ENCODE measurements at regions not wholly inside any gene's neighbourhood (a gene's known extent, or its start where the extent isn't known, plus 50 kb on each side); places are given as distances from the start of the nearest gene placed in this dataset.

DNA sequence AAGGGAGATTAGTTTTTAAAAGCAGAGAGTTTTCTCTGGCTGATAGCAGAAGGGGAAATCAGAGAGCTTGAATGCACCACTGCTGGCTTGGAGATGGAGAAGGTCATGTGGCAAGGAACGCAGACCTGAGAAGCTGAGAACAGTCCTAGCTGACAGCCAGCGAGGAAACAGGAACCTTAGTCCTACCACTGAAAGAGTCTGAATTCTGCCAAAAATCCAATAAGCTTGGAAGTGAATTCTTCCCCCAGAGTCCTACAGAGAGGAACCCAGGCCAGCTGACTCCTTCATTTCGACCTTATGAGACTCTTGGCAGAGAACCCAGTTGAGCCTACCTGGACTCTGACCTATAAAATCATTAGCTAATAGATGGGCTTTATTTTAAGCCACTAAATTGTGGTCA, 371.9 kb upstream of the TNP1 start:
- Histone ChIP-seq H3K36me3 (ENCODE audit: low read depth, missing control alignments) (no peaks in the 10 kb centered on the region), H3K27me3 (no peaks in the 10 kb centered on the region), H3K27ac (no peak overlapping the region), H3K4me3 (no peak overlapping the region), H3K4me1 (no peaks in the 10 kb centered on the region), H3K9me3 (no peaks in the 10 kb centered on the region)
- WGBS, 2 donors, result 42 to 58% methylated on average over 3 of the region's 3 CpGs
- no peak for DNase-seq
- intact Hi-C loops (cut with DNase I; ENCODE audit: low total_unique reads), result no loop called here
- no peak for TF ChIP-seq POLR2A (IDR thresholded peaks at IDR 0.05)
- TF ChIP-seq, protein P1, sequence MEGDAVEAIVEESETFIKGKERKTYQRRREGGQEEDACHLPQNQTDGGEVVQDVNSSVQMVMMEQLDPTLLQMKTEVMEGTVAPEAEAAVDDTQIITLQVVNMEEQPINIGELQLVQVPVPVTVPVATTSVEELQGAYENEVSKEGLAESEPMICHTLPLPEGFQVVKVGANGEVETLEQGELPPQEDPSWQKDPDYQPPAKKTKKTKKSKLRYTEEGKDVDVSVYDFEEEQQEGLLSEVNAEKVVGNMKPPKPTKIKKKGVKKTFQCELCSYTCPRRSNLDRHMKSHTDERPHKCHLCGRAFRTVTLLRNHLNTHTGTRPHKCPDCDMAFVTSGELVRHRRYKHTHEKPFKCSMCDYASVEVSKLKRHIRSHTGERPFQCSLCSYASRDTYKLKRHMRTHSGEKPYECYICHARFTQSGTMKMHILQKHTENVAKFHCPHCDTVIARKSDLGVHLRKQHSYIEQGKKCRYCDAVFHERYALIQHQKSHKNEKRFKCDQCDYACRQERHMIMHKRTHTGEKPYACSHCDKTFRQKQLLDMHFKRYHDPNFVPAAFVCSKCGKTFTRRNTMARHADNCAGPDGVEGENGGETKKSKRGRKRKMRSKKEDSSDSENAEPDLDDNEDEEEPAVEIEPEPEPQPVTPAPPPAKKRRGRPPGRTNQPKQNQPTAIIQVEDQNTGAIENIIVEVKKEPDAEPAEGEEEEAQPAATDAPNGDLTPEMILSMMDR (IDR thresholded peaks at IDR 0.05), result no peak

- Histone ChIP-seq H3K4me1 (no peaks in the 10 kb centered on the region), H3K36me3 (ENCODE audit: low read depth, missing control alignments) (no peaks in the 10 kb centered on the region), H3K27ac (no peak overlapping the region), H3K27me3 (no peaks in the 10 kb centered on the region), H3K4me3 (no peak overlapping the region), H3K9me3 (no peaks in the 10 kb centered on the region)
- TF ChIP-seq, protein P1 (IDR thresholded peaks at IDR 0.05), result no peak
- TF ChIP-seq POLR2A (IDR thresholded peaks at IDR 0.05), result no peak
- DNase-seq, result no peak
- 42 to 53% methylated on average over 1 of the region's 1 CpG for WGBS, 2 donors
- intact Hi-C loops (cut with DNase I; ENCODE audit: low total_unique reads), result no loop called here
These were observed 371.3 kb upstream of the TNP1 start for GRCh38 chr2:217231212-217231611.

DNA sequence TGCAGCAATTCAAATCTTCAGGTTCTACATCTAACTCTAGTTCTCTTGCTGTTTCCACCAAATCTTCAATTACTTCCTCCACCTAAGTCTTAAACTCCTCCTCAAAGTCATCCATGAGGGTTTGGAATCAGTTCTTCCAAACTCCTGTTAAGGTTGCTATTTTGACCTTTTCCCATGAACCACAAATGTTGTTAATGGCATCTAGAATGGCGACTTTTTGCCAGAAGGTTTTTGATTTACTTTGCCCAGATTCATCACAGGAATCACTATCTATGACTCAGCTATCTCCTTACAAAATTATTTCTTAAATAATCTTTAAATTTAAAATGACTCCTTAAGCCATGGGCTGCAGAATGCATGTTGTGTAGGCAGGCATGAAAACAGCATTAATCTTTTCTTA, 368.9 kb upstream of the TNP1 start:
- DNase-seq, result no peak
- no peaks in the 10 kb centered on the region for H3K36me3 ChIP-seq (ENCODE audit: low read depth, missing control alignments)
- H3K27me3 ChIP-seq, result no peaks in the 10 kb centered on the region
- no peak overlapping the region for H3K27ac ChIP-seq
- no peak for TF ChIP-seq POLR2A (IDR thresholded peaks at IDR 0.05)
- TF ChIP-seq, protein P1 (IDR thresholded peaks at IDR 0.05), result no peak
- intact Hi-C loops (cut with DNase I; ENCODE audit: low total_unique reads), result no loop called here
- no peaks in the 10 kb centered on the region for H3K9me3 ChIP-seq
- WGBS, 2 donors, result 86 to 97% methylated on average over 1 of the region's 1 CpG
- H3K4me3 ChIP-seq, result no peak overlapping the region
- H3K4me1 ChIP-seq, result no peaks in the 10 kb centered on the region

- H3K9me3 ChIP-seq, result no peaks in the 10 kb centered on the region
- H3K27me3 ChIP-seq, result no peaks in the 10 kb centered on the region
- H3K36me3 ChIP-seq (ENCODE audit: low read depth, missing control alignments), result no peaks in the 10 kb centered on the region
- H3K4me1 ChIP-seq, result no peaks in the 10 kb centered on the region
- no peak overlapping the region for H3K27ac ChIP-seq
- intact Hi-C loops (cut with DNase I; ENCODE audit: low total_unique reads), result no loop called here
- H3K4me3 ChIP-seq, result no peak overlapping the region
- no peak for DNase-seq
- no peak for TF ChIP-seq POLR2A (IDR thresholded peaks at IDR 0.05)
- TF ChIP-seq, protein P1 (IDR thresholded peaks at IDR 0.05), result no peak
- 89 to 95% methylated on average over 5 of the region's 5 CpGs for WGBS, 2 donors
These were observed 367.9 kb upstream of the TNP1 start for GRCh38 chr2:217227794-217228193.

DNA sequence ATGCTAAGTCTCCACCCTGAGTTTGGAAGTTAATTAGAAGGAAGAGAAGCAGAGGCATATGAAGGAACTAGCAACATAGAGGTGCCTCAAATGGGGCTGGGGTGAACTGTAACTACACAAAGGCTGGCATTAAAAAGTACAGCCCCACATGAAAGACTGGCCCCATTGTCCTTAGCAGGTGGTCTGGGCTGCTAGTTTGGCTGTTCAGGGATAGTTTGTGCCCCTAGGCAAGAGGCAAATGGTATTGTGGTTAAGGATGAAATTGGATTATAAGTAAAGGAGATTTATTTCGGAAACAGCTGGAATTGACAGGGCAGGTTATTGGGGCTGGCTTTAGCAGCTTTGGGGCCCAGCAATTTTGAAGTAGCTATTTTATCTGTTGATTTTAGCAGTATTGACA, 365.7 kb upstream of the TNP1 start:
- H3K27ac ChIP-seq, result no peak overlapping the region
- no peaks in the 10 kb centered on the region for H3K36me3 ChIP-seq (ENCODE audit: low read depth, missing control alignments)
- intact Hi-C loops (cut with DNase I; ENCODE audit: low total_unique reads), result no loop called here
- TF ChIP-seq, protein P1 (IDR thresholded peaks at IDR 0.05), result no peak
- no peak for TF ChIP-seq POLR2A (IDR thresholded peaks at IDR 0.05)
- H3K27me3 ChIP-seq, result no peaks in the 10 kb centered on the region
- no peak for DNase-seq
- WGBS, 2 donors, result 88 to 100% methylated on average over 1 of the region's 1 CpG
- H3K4me1 ChIP-seq, result peaks cover 4% of the 10 kb centered on the region
- no peaks in the 10 kb centered on the region for H3K9me3 ChIP-seq
- H3K4me3 ChIP-seq, result no peak overlapping the region

All from testis (tissue), 2 donors.